HG03575 (cell line): ENCODE measurements at regions not wholly inside any gene's neighbourhood (a gene's known extent, or its start where the extent isn't known, plus 50 kb on each side); places are given as distances from the start of the nearest gene placed in this dataset.

Experiments
- ATAC-seq: cut with Tn5 transposase; IDR thresholded peaks from one replicate; pipeline ENCODE4 v1.9.1; 2021; ENCODE audit not compliant: unreplicated experiment, insufficient number of reproducible peaks, low FRiP score; ENCODE audit errors: extremely low read depth

DNA sequence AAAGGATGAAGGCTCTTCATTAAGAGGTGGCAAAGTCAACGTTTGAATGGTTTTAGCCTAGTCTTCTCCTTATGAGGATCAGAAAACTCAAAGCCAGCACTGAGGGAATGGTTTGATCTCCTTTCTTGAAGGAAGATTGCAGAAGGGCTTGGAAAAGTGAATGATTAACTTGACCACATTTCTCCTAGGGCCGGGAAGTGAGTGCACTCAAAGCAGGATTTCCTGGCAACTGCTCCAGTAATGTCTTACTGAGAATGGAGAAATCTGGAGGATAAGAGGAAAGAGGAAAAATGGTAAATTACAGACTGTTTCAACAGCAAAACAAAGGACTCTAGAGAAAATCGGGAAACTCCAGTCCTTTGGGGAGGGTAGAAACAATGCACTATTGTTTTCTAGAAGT is 189.0 kb upstream of the FOXA2 start:
- ATAC-seq, result no peak

DNA sequence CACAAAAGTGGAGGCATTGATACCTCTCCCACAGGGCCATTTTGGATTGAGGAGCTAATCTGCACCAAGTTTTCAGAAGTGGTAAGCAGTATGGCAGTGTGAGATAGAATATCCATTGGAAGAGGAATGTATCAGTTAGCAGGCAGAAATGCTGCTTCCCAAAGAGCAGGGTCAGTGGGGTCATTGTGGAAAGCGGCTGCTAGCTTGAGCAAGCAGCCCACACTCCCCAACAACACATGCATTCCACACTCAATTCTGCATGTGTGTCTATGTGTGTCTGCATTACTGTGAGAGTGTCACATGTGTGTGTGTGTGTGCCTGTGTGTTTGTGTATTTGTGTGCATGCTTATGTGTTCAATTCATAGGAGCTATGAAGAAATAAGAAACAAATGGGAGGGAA is 190.9 kb upstream of the FOXA2 start:
- ATAC-seq, result no peak

DNA sequence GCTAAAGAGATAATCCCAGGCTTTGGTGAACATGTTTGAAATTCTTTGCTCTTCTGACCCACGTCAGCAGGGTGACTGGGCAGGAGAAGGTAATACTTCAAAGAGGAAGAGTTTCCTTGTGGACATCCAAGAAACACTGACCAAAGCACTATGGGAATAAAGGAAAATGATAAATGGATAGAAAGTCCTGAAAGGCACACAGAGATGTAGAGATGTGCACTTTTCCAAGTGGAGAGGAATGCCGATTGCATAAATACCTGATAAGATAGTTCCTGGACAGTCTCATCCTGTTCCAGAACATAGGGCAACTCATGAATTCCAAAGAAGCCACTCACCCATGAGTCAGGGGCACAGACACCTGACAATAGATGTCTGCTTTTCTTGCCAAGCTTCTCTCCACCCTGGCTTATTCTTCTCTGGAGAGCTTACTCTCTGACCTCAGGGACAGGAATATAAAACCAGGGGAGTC is 191.3 kb upstream of the FOXA2 start:
- ATAC-seq, result no peak

DNA sequence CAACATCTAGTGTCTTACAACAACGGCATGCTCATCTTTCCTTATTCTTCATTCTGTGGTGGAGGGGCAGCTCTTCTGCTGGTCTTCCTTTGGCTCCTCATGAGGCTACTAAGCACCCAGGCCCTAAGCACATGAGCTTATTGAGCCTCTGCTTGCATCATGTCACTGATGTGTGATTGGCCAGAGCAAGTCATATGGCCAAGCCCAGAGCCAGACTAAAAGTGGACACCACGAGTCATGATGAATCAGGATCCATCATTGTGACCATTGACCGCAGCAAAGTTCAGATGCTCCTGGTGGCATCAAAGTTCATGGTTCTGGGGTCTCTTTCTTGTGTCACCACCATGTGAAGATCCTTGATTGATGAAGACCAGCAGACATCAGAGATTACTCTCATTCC is 192.0 kb upstream of the FOXA2 start:
- no peak for ATAC-seq

DNA sequence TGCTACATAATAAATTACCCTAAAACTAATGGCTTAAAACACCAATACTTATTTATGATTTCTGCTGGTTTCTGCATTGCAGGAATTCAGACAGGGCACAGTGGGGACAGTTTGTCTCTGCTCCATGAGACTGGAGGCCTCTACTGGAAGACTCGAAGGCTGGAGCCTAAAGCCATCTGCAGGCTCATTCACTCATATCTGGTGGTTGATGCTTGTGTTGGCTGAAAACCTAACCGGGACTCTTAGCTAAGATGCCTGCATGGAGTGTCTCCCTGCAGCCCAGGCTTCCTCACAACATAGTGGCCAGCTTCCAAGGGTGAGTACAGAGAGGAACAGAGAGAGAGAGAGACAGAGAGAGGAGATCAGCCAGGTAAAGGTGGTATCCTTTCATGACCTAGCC is 195.5 kb upstream of the FOXA2 start:
- no peak for ATAC-seq

DNA sequence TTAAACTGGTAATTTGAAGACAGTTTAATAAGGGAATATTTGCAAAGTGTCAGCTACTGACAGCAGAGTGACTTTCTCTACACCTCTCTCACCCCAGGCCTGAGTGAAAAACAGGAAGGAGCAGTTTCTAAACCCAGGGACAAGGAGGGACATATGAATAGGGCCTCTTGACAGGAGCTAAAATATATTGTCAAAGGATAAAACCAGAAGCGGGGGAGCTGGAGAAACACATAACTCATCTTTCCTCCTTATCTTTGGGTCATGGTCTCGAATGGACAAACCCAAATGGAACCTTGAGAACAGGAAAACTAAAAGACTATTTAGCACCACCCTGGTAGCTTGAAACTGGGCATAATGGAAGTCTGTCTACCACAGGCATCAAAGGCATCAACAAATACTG is 197.5 kb upstream of the FOXA2 start:
- ATAC-seq, result no peak

DNA sequence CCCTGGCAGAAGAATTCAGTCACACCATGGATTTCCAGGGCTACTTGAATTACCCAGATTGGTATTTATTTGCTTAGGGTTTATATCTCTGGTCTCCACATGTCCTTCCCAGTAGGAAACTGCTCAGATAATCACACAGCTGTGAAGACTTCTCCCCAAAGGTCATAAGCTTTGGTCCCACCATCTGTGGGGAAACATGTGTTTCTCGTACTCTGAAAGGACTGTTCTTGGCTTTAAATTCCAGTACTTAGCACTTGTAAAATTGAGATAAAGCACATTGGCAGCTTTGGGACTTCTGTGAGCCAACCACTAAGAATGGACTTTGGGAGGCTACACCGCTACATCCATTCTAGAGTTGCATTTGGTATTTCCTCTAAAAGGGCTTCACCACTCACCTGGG is 205.3 kb upstream of the FOXA2 start:
- ATAC-seq, result no peak

DNA sequence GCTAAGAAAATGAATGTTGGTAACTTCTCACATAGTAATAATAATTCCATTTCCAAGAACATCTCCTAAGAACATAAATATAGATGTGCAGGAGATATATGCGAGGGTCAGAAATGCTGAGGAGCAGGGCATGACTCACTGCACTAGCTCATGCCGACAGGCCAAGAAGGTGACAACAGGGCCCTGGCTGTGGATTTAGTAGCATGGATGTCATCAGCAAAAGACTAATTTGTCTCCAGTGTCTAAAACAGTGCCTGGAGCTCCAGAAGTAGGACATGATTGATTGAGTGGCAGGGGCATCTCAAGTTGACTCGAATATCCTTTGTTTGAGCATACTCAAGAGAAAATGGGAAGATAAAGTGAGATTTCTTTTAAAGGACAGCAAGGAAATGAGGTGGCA is 207.0 kb upstream of the FOXA2 start:
- ATAC-seq, result no peak

DNA sequence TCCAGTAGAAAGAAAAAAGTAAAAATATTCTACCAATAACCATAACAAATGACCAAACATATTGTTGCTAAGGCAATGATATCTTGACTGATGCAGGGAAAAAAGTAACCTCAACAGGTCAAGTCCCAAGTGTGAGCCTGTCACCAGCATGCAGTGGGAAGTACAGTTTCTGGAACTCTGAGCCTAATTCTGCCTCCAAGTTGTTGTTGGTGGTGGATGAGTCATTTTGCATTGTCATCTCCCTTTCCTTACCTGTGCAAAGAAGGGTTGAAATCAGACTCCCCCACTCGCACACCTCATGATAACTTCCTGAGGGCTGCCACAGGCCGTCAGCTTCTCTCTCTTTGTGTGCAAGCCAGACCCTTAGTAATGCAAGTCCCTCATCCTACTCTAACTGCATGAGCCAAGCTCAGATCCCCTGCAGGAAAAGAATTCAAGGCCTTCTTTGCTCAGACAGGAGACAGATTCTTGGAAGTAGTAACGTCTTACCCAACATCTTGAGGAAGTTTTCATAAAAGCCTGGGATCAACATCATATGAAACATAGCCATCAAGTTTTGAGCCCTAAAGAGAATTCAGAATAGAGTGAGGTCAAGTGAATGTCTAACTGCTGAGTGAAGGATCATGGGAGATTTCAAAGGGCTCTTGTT is 207.6 kb upstream of the FOXA2 start:
- no peak for ATAC-seq

DNA sequence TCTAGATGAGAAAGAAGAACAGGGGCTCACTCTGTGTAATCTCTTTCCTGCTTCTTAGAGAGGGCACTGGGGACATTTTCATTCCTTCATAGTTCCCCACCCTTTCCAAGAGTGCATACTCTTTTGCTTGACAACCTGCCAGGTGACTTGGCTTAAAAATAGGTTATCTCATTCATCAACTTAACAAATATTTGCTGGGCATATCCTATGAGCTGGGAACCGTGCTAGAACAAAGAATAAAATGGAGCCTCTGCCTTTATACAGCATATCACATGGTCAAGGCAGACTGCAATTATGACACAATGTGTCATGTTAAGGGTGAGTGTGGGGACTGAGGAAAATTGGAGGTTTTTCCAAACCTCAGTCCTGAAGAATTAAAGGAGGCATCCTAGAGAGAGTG is 209.8 kb upstream of the FOXA2 start:
- ATAC-seq, result no peak

DNA sequence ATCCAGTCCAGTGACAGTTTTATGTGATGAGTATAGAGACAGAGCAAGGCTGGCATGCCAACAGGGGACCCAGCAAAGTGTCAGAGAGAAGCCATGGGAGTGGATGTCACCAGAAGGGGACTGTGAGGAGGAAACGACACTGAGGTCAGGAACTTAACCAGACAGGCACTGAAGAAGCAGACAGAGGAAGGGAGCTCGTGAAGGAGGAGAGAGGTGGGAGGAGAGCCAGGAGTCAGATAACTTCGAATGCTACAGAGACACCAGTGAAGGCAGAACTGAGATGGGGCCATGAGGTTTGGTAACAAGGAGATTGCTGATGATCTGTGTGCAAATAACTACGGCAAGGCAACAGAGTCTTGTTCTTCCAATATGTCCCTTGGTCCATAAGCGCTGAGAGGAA is 211.1 kb upstream of the FOXA2 start:
- ATAC-seq, result no peak

DNA sequence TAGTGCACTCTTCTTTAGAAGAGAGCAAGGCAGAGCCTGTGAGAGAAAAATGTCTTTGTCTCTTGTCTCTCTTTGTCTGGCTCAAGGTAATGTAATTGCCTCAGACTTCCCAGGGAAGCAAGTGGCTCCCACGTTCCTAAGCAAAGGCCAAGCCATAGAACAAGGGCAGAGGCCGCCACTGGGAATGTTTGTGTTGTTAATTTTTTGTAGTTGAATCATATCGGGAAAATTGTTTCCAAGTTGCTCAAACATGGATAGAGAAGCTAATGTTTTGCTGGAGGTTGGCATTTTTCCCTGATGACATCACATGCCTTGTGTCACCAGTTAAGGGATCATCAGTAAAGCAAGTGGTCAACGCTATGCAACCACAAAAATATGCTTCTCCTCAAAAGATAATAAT is 211.5 kb upstream of the FOXA2 start:
- ATAC-seq, result no peak

DNA sequence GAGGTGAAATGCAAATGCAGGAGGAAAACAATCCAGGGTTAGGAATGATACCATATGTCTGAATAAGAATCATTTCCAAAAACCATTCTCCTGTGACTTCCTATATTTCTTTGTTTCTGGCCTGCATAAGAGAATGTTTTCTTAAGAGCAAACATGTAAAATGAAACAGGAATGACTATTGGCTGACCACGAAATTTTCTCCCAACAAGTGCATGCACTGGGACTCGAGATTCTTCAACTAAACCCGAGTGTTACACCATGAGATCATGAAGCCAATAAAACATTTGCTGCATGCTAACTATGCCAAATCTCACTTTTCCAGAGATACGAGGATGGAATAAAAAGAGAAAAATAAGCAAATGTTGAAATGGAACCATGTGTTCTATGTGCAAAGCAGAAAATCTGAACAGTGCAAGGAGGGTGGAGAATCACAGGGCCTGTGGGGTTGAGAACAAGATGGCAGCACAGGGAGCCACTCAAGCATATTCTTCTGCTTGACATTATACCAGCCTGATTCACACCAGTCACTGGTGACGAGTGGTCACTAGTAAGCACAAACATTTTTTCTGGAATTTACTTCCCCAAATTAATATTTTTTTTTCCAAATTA is 212.2 kb upstream of the FOXA2 start:
- ATAC-seq, result no peak

DNA sequence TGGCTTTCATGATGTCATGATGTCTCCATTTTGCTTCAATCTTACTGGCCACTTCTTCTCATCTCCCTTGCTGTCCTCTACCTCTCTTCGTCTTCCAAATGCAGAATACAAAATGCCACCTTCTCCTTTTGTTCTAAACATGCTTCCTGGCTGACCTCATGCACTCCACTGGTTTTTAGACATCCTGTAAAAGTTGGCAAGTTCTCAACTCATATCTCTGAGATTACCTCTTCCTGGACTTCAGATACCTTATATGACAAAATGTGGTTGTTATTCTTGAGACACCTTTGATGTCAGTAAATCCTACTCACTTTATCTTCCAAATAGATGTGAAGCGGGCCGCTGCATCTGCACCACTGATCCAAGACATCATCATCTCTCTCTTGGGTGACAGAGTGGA is 212.7 kb upstream of the FOXA2 start:
- ATAC-seq, result no peak

DNA sequence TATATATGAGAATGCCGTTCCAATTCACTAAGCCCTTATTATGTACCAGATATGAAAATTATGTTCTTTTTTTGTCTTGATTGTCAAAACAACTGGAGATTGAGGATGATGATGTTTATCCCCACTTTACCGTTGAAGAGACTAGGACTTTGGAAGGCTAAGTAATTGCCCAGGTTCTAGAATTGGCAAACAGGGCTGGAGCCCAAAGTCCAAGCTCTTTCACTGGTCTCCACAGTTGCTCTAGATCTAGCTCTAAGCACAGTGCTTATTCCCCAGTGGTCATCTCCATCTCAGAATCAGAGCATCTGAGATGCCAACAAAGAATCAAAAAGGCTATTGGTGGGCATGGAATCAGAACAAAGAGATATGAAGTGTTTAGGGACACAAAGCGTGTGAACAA is 215.3 kb upstream of the FOXA2 start:
- no peak for ATAC-seq

DNA sequence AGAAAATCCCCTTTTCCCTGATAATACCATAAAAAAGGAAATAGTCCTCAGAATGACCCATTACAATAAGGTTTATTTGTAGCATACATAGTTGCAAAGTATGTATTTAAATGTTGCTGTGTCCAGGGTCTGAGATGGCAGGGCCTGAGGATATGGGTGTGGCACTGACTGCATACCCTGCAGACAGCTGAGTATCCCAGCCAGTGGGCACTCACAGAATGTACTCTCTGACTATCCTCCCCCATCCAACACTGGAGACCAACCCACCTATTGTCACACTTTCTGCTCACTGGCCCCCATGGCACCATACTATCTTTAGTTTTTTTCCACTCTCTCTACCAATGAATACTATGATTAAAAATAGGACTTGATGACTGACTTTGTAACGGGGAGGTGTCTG is 215.8 kb upstream of the FOXA2 start:
- no peak for ATAC-seq

DNA sequence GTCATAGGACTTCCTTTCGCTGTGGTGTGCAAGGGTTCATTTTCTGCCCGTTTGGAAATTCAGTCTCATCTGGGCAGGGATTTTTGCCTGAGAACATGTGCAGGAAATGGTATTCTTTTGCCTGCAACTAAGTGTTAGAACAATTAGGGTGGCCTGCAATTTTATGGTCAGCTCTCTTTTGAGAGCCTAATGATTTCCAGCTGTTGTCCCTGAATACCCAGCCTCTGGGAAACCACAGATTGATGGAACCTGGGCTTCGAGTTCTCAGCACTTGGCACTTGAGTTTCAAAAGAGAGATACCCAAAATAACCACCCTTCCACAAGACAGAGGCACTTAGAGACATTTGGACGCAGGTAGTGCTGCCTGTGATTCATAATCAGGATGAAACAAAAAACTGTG is 217.2 kb upstream of the FOXA2 start:
- no peak for ATAC-seq

DNA sequence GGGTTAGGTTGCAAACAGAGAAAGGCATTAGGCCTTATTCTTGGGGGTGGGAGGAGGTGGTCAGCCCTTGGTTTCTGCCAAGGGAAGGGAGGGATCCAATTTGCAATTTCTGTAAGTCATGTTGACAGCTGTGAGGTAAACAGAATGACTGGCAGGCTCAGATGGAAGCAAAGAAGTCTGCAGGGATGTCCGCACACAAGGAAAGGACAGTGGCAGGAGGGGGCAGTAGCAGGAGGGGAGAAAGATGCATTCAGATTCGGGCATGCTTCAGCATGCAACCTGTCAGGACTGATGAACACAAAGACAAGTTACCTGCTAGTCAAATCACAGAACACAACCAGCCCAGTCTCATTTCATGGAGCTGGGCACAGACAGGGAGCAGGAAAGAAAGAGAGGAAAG is 217.9 kb upstream of the FOXA2 start:
- no peak for ATAC-seq

DNA sequence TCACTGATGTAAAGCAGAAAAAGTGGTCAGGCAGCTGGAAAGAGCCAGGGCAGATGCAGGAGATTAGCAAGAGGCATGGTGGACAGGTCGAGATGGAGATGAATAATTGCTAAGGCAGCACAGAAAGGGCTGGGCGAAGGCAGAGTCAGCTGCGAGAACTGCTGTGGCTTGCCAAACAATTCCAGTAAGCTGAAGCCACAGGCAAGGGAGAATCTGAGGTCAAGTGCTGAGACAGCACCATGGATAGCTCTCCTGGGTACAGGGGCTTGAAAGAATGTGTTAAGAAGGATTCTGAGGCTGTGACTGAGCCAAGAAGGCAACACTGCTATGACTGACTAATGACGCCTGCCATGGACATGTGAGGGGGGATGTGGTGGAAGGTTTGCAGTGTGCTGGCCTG is 220.8 kb upstream of the FOXA2 start:
- ATAC-seq, result no peak

DNA sequence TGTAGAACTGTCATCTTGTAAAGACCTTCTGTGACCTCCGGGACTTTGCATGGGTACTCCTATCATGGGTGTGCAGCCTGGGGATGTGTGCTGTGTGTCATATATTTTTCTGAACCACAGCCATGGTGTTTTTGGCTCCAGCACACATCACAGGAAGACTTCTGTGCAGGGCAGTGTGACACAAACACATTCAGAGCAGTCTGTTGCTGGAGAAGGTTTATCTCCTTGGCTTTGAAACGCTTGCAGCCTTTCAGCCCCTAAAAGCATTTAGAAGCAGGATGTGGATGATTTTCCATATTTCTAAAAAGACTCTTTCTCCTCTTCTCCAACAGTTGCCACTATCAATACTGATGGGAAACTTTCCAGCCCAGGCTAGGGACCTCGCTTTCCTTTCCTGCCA is 221.6 kb upstream of the FOXA2 start:
- no peak for ATAC-seq

DNA sequence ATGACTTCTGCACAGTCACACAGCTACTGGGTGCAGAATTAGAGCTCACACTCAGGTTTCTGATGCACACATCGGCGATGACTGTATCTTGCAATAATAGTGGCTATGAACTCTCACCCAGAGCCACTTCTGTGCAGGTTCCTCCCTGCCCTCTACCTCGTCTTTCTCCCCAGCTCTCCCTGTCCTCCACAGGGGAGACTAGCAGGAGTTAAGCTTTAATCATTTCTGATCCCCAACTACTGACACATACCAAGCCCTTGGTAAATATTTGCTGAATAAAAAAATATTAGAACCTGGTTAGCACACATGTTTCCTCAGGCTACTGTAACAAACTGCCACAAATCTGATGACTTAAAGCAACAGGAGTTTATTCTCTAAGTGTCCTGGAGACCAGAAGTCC is 222.7 kb upstream of the FOXA2 start:
- ATAC-seq, result no peak
